HepG2 (cell line): ENCODE measurements at regions not wholly inside any gene's neighbourhood (a gene's known extent, or its start where the extent isn't known, plus 50 kb on each side); places are given as distances from the start of the nearest gene placed in this dataset.

ENCODE experiments used
- CTCF ChIP-seq: sonication (generic); formaldehyde crosslinking; IDR thresholded peaks from 2 replicates; pipeline ENCODE4 v1.5.0; 2020; ENCODE audit warnings: mild to moderate bottlenecking, missing genetic modification reagents, moderate library complexity
- HMG20B ChIP-seq: conservative IDR thresholded peaks from 2 replicates; pipeline ENCODE4 v1.6.1; 2016; ENCODE audit warnings: missing genetic modification reagents, missing compliant biosample characterization
- JUNB ChIP-seq: sonication (generic); formaldehyde crosslinking; IDR thresholded peaks from 2 replicates; pipeline ENCODE4 v1.8.0; 2022; ENCODE audit warnings: missing genetic modification reagents, mild to moderate bottlenecking, borderline replicate concordance
- MZF1 ChIP-seq: sonication (generic); formaldehyde crosslinking; IDR thresholded peaks from 2 replicates; pipeline ENCODE4 v1.8.1; 2023; ENCODE audit warnings: mild to moderate bottlenecking, missing genetic modification reagents, borderline replicate concordance
- NFYB ChIP-seq: sonication (generic); formaldehyde crosslinking; IDR thresholded peaks from 2 replicates; pipeline ENCODE4 v1.4.0; 2020; ENCODE audit warnings: missing genetic modification reagents
- PCBP2 ChIP-seq: fragments of 200-400 bp; formaldehyde crosslinking; optimal IDR thresholded peaks from 2 replicates; pipeline ENCODE3; 2018; ENCODE audit warnings: low read length, low read depth; ENCODE audit not compliant: poor library complexity, severe bottlenecking
- POLR2A ChIP-seq, 2 experiments: IDR thresholded peaks; 2 replicates each; pipeline ENCODE4 v1.6.1; 2011; ENCODE audit warnings: low read depth in 2 of 2, low read length in 2 of 2, mild to moderate bottlenecking in 1 of 2, moderate library complexity in 1 of 2; ENCODE audit not compliant: insufficient read depth in 1 of 2
- RAD21 ChIP-seq: fragments of 450-650 bp; formaldehyde crosslinking; IDR thresholded peaks from 2 replicates; pipeline ENCODE4 v1.5.0; 2020; ENCODE audit warnings: mild to moderate bottlenecking
- ZFP41 ChIP-seq: sonication (generic); formaldehyde crosslinking; IDR thresholded peaks from 2 replicates; pipeline ENCODE4 v1.4.0; 2020; ENCODE audit warnings: mild to moderate bottlenecking, missing genetic modification reagents, borderline replicate concordance
- ZNF280D ChIP-seq: sonication (generic); formaldehyde crosslinking; IDR thresholded peaks from 2 replicates; pipeline ENCODE4 v1.5.1; 2020; ENCODE audit warnings: mild to moderate bottlenecking, missing genetic modification reagents
- ZSCAN21 ChIP-seq: sonication (generic); formaldehyde crosslinking; IDR thresholded peaks from 2 replicates; pipeline ENCODE4 v1.8.0; 2022; ENCODE audit warnings: mild to moderate bottlenecking, missing genetic modification reagents, moderate library complexity, borderline replicate concordance
- ZXDC ChIP-seq: sonication (generic); formaldehyde crosslinking; IDR thresholded peaks from 2 replicates; pipeline ENCODE4 v1.5.0; 2020; ENCODE audit warnings: mild to moderate bottlenecking, missing genetic modification reagents

- TF ChIP-seq PCBP2 (no peak), HMG20B (CRISPR knock-in tag) (no peak), RAD21 (CRISPR knock-in tag) (no peak), NFYB (CRISPR knock-in tag) (no peak), CTCF (CRISPR knock-in tag) (no peak), POLR2A (IDR thresholded peaks at IDR 0.05; ENCODE audit: insufficient read depth in 1 of 2, low read depth in 2 of 2, low read length in 2 of 2) (no peak), ZSCAN21 (CRISPR knock-in tag) (no peak), ZNF280D (CRISPR knock-in tag) (no peak), MZF1 (no peak), ZXDC (no peak), JUNB (no peak), ZFP41 (CRISPR knock-in tag) (no peak)
These were observed 510.4 kb upstream of the RGMB start for GRCh38 chr5:98263084-98263483.
